HG02840 (cell line): ENCODE measurements at regions not wholly inside any gene's neighbourhood (a gene's known extent, or its start where the extent isn't known, plus 50 kb on each side); places are given as distances from the start of the nearest gene placed in this dataset.
"Not testable (repeated sequence)": the region's sequence is repeated elsewhere in the genome, so short reads cannot be mapped to it uniquely, and the experiment has no call there.

Source experiments
- ATAC-seq: cut with Tn5 transposase; IDR thresholded peaks from one replicate; pipeline ENCODE4 v1.9.1; 2021; ENCODE audit warnings: mild to moderate bottlenecking, moderate library complexity, moderate number of reproducible peaks; ENCODE audit not compliant: unreplicated experiment, low FRiP score

GRCh38 chr5:13356226-13356625 is 588.3 kb downstream of the DNAH5 start:
- no peak for ATAC-seq

GRCh38 chr5:13354611-13355010 is 589.9 kb downstream of the DNAH5 start:
- no peak for ATAC-seq

DNA sequence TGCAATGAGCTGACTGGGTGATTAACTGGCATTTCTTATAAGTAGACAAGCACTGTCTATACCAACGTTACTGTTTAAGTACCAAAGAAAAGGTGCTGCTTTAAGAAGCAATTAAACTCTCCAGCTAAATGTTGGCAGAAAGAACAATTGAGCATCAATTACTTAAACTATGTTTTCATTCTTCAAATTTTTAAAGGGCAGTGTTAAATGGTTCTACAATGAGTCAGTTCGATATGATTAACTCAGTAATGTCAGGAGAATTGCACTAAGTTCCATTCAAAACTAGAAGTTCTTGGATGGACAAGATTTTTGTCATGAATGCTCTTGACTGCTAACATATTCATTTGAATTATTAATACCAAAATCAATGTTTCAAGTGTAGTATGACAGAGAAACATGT is 593.7 kb downstream of the DNAH5 start:
- no peak for ATAC-seq

DNA sequence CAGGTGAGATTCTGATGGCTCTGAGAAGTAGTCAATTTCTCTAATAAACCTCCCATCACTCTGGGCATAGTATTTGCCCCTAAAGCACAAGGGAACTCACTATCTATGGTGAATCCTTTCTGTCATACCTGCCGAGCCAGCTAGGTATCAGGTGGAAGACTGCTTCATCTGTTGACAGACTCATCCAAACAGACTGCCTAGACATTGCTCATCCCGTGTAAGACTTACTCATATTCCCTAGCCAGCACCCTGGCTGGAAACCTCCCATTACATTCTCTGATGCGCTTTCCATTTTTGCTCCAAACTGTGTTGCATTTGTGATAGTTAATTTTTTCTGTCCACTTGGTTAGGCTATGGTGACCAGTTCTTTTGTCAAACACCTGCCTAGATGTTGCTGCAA is 595.9 kb downstream of the DNAH5 start:
- ATAC-seq = no peak

- ATAC-seq = no peak
Measured at GRCh38 chr5:13346401-13346800, 598.1 kb downstream of the DNAH5 start.

DNA sequence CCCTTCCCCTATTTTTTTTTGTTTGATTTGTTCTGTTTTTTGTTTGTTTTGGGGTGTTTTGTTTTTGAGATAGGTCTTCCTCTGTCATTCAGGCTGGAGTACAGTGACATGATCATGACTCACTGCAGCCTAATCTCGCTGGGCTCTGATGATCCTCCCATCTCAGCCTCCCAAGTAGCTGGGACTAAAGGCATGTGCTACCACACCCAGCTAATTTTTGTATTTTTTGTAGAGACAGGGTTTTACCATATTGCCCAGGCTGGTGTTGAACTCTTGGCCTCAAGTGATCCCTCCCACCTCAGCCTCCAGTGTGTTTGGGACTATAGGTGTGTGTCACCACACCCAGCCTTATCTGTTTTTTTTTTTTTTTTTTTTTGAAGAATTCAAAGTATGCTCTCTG is 605.4 kb downstream of the DNAH5 start:
- no peak for ATAC-seq

- ATAC-seq = not testable (repeated sequence)
Measured at GRCh38 chr5:13335026-13335425, 609.5 kb downstream of the DNAH5 start.

GRCh38 chr5:13331585-13331984 is 612.9 kb downstream of the DNAH5 start:
- ATAC-seq = no peak

GRCh38 chr5:13328316-13328715 is 616.2 kb downstream of the DNAH5 start:
- ATAC-seq = no peak

- ATAC-seq = no peak
Measured at GRCh38 chr5:13325765-13326164, 618.7 kb downstream of the DNAH5 start.

GRCh38 chr5:13322769-13323168 is 621.7 kb downstream of the DNAH5 start:
- ATAC-seq = no peak

- no peak for ATAC-seq
Measured at GRCh38 chr5:13317654-13318053, 626.8 kb downstream of the DNAH5 start.

DNA sequence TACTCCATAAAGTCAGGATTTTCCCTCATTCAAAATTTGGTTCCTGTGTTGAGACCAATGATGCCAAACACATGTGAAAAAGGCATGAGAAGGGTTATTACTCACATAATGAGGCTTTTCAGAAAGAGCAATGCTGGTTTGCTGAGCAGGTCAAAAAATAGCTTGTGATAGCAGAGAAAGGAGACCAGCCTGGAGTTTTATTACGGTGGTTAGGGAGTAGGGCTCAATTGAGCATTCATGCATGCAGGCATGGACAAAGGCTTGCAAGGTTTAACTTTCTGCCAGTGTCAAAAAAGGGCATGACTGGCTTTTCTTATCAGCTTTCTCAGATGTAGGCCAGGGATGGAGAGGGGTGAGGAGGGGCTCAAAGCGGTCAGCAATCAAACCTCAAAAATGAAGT is 628.3 kb downstream of the DNAH5 start:
- ATAC-seq = no peak

- no peak for ATAC-seq
Measured at GRCh38 chr5:13307480-13307879, 637.0 kb downstream of the DNAH5 start.

DNA sequence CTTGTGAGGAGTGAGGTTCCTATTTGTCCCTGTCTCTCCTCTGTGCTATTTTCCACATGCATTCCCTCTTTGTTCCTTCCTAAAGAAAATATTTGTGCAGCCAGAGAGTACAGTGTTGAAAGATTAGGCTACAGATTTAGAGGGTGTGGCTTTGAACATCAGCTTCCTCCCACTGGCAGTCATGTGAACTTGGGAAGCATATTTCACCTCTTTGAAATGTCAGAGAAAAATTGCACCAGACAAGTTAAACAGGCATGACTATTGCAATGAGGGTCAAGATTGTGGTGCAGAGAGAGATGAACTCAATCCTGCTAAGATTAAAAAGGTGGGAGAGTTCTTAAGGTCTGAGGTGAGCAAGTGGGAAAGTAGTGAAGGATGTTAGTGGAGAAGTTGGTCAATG is 641.0 kb downstream of the DNAH5 start:
- ATAC-seq = no peak

DNA sequence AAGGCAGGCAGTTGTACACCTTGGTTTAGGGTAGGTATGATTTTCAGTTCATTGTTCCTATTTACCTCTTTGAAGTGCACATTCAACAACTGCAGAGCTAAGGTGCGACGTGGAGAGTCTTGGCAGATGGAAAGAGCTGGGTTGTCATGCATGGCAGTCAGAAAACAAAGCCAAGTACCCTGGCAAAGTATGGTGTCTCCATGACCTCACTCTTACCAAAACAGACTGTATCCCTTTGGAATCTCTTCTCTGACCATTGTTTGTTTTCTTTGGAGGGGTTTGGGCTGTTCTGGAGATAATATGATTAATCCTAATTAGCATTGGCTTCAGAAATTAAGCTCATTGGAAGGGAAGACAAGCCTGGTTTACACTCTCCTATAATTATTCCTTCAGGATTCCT is 665.7 kb downstream of the DNAH5 start:
- no peak for ATAC-seq

GRCh38 chr5:13278148-13278547 is 666.3 kb downstream of the DNAH5 start:
- ATAC-seq = no peak

DNA sequence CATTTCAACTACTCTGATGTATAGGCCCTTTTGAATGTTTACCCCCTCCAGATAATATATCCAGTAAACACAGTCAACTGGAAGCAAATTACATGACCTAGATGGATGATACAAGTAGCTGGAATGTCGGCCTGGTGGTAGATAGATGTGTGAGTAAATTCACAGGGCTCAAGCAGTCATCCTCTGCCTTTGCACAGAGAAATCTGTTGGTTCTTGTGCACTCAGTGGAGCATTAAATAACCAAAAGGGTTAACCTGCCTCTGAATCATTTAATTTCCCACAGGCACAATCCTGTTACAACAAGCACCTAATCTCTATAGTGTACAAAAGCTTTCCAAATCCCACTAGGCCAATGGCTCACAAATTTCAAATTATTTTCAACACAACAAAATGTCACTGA is 668.3 kb downstream of the DNAH5 start:
- no peak for ATAC-seq

- ATAC-seq = no peak
Measured at GRCh38 chr5:13263701-13264100, 680.8 kb downstream of the DNAH5 start.

- no peak for ATAC-seq
Measured at GRCh38 chr5:13253111-13253510, 691.4 kb downstream of the DNAH5 start.

DNA sequence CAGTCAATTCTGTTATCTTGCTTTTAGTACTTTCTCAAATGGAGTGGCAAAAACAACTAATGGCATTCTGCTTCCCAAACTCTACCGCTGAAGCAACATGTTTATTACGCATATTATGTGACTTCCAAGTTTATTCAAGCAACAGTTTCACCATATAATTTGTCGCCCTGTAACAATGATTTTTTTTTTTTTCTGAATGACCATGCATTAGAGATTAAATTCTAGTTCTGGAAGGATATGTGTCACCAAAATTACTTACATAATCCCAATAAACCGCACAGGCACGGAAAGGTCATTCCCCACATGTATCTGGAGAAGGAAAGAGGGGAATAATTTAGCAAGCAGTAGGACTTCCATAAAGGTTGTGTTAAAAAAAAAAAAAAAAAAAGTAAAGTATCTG is 691.8 kb downstream of the DNAH5 start:
- no peak for ATAC-seq

GRCh38 chr5:13251623-13252376 is 692.7 kb downstream of the DNAH5 start:
- ATAC-seq = no peak
